ENCODE measurements at regions not wholly inside any gene's neighbourhood (a gene's known extent, or its start where the extent isn't known, plus 50 kb on each side); places are given as distances from the start of the nearest gene placed in this dataset.
"Not testable (repeated sequence)": the region's sequence is repeated elsewhere in the genome, so short reads cannot be mapped to it uniquely, and the experiment has no call there.

DNA sequence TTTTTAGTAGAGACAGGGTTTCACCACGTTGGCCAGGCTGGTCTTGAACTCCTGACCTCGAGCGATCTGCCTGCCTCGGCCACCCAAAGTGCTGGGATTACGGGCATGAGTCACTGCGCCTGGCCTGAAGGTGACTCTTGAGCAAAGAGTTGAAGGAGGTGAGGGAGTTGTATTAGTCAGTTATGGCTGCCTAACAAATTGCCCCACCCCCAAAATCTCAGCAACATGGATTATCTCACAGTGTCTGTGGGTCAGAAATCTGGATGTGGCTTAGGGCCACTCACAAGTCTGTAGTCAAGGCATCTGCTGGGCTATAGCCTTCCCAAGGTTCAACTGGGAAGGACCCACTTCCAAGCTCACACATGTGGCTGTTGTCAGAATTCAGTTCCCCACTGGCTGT is 52.8 kb upstream of the ADGRE5 start:
- DNase-seq: no peak

- DNase-seq: not testable (repeated sequence)
Measured at GRCh38 chr19:14327061-14327460, 54.2 kb upstream of the ADGRE5 start.

GRCh38 chr19:14325863-14326262 is 55.4 kb upstream of the ADGRE5 start:
- no peak for DNase-seq

GRCh38 chr19:14325134-14325533 is 56.1 kb upstream of the ADGRE5 start:
- DNase-seq: no peak

GRCh38 chr19:14322889-14323463 is 58.3 kb upstream of the ADGRE5 start:
- DNase-seq: no peak

DNA sequence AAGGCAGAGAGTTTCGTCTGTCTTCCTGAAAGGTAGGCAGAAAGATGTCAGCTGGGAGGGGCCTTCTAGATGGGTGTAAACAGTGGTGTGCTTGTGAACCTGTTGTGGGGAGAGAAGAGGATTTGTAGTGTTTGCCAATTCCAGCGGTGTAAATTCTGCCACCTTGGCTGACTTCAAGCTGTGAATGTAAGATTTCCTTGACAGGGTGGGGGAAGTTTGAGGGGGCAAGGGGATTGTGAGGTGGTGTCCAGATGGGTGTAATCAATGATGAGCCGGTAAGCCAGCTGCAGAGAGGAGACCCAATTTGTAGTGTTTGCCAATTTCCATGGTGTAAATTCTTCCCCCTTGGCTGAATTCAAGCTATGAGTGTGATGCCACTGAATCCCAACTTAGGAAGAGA is 61.0 kb upstream of the ADGRE5 start:
- no peak for DNase-seq

- not testable (repeated sequence) for DNase-seq
Measured at GRCh38 chr19:14319720-14320119, 61.5 kb upstream of the ADGRE5 start.

DNA sequence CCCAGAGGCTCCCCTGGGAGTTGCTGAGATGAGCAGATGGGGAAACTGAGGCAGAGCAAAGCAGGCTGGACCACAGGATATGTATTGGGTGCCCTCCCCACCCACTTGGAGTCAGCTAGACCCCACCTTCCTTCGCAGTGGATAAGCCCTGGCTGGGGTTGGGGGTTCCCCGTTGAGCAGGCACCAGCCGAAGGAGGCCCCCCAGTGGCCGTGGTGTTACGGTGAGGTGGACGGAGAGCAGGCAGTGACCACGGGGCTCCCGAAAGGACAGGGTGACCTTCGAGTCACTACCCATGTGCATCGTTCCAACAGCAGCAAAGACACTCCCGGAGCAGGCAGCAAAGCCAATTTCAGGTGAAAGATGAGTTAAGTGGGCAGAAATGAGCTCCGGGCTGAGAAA is 62.4 kb upstream of the ADGRE5 start:
- no peak for DNase-seq

DNA sequence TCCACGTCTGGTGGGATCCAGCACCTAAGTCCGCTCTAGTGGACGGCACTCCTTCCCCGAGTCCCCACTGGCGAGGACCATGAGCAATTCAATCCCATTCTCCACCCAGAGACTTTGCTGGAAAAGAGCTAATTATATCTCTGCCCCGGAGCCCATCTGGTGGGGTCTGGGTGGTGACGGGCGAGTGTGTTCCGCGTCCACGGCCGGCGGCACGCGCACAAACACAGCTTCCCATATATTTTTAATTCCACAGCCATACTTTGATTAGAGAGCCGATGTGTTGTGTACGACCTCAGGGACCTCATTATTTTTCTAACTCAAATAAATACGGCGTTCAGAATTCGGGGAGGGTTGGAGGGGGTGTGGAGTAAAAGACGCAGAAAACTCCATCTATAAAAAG is 64.1 kb upstream of the ADGRE5 start:
- no peak for DNase-seq

DNA sequence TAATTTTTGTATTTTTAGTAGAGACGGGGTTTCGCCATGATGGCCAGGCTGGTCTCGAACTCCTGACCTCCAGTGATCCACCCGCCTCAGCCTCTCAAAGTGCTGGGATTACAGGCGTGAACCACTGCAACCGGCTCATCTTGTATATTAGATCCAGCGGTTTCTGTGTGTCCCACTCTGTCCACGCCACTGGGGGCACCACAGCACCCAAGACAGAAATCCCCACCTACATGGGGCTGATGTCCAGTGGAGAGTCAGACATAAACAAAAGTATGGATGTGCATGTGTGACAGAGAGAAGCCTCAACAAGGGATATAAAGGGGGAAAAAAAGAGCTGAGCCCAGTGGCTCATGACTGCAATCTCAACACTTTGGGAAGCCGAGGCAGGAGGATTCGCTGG is 65.8 kb upstream of the ADGRE5 start:
- DNase-seq: no peak

GRCh38 chr19:14310055-14310454 is 71.2 kb upstream of the ADGRE5 start:
- no peak for DNase-seq

DNA sequence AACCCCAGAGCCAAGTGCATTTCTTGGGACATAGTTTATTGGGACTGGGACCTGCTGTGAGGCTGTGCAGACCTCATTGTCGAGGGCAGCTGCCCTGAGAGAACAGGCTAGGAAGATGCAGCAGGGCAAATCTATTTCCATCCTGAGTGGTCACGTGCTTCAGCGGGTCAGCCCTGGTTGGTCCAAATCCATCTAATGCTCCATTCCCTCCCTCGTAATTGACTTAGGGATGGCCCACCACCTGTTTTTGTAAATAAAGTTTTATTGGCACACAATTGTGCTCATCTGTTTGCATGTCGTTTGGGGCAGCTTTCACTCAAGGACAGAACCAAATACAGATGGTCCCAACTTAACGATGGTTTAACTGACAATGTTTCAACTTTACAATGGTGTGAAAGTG is 75.5 kb upstream of the ADGRE5 start:
- DNase-seq: no peak

- DNase-seq: no peak
Measured at GRCh38 chr19:14301150-14301549, 80.1 kb upstream of the ADGRE5 start.

DNA sequence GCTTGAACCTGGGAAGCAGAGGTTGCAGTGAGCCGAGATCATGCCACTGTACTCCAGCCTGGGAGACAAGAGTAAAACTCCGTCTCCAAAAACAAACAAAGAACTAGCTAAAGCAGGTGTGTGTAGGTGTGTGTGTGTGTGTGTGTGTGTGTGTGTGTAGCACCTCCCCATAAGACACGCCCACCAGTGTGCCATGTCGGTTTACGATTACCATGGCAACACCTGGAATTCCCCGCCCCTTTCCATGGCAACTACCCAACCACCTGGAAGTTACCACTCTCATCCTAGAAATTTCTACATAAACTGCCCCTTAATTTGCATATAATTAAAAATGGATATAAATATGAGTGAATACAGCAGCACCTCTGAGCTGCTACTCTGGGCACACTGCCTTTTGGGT is 80.9 kb upstream of the ADGRE5 start:
- DNase-seq: peak; percentile 33

DNA sequence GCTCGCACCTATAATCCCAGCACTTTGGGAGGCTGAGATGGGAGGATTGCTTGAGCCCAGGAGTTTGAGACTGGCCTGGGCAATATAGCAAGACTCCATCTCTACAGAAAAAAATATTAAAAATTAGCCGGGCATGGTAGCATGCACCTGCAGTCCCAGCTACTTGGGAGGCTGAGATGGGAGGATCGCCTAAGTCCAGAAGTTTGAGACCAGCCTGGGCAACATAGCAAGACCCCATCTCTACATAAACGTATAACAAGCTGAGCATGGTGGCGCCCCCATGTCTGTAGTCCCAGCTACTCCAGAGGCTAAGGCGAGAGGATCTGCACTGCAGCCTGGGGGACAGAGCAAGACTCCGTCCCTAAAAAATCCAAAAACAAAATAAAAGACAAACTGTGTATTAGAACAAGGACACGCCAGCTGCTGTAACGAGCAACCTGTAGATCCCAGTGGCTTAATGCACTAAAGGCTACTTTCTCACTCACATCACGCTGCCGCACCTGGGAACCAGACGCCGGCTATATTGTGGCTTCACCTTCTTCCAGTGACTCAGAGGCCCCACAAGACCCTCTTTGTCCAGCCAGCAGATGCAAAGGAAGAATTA is 81.9 kb upstream of the ADGRE5 start:
- not testable (repeated sequence) for DNase-seq

DNA sequence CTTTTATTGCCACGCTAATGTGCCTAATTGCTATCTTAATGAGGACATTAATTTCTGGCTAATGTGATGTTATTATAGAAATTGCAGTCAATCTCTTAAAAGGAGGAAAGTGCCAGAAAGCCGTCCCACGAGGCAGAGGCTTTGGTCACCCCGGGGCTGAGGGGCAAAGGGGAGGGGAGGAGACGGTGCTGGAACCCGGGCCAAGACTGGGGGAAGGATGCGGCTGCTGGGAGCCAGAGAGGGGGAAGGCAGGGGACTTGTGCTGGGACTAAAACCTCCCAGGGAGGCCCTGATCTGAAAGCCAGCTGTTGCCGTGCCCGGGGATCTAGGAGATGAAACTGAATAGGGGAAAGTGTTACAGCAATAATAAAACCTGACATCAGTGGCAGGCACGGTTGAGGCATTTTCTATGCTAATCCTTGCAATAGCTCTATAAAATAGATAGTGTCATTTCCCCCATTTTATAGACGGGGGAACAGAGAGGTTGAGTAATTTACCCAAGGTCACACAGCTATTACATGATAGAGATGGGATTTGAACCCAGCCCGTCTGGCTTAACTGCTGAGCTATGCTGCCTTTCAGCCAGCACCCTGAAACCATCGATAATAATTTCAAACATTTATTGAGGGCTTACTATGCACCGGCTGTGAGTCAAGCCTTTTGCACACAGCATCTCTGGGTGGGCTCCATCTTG is 83.2 kb upstream of the ADGRE5 start:
- DNase-seq: not testable (repeated sequence)

DNA sequence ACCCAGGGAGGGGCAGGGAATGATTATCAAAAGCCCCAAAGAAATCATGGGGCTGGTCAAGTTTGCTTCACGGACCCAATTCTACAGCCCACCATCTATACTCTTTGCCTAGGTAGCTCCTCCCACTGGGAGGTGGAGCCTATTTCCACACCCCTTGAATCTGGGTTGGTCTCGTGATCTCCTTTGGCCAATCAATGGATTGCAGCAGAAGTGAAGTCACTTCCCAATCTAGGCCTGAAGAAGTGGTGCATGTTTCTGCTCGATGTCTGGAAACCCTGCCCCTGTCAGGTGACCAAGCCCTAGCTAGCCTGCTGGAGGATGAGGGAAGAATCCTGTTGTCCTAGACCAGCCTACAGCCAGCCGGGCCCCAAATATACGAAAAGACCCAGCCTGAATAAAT is 86.3 kb upstream of the ADGRE5 start:
- not testable (repeated sequence) for DNase-seq

DNA sequence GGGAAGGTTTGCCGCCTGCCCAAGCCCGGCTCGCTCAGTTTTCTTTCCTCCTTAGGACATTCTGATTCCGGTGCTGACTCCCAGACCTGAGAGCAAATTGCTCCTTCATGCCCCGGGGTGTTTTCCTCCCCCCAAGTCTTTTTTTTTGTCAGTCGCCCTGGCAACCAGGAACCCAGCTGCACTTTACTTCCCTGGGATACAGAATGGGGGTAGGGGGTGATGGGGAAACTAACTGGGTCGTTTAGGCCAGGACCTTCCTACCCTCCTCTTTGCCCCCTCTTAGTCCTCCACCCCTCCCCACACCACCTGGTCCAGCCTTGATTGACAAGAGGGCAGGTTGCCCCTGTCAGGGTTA is 87.5 kb upstream of the ADGRE5 start:
- not testable (repeated sequence) for DNase-seq

DNA sequence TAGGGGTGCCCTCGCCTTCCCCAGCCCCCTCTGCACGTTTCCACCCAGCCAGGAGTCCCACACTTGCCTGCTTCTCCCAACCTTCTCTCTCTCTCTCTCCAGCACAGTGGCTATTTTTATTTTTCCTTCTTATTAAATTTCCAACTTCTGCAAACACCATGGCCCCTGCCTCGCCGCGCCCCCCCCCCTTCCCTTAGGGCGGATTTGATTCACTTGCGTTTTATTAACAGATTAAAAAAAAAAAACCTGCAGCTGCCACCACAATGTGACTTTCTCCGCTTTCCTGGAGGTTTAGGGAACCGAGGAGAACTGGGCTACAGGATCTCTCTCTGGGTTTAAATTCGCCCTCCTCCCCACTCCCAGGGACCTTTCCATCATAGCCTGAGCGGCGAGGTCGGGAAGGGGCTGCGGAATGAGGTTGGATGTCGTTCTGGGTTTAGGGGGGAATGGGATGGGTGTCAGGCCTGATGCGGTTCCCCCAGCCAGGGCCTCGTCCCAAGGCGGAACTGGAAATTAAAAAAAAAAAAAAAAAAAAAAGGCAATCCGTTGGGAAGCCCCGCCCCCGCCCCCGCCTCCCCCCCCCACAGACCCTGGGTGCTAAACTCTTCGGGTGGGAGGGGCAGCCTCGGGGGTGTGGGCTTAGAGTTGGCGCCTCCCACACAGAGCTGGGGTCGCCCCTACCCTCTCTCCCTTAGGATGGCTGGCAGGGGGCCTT is 87.3 kb upstream of the ADGRL1 start:
- DNase-seq: not testable (repeated sequence)

GRCh38 chr19:14289810-14290209 is 83.8 kb upstream of the ADGRL1 start:
- not testable (repeated sequence) for DNase-seq

GRCh38 chr19:14287837-14288236 is 81.9 kb upstream of the ADGRL1 start:
- DNase-seq: not testable (repeated sequence)

GRCh38 chr19:14286594-14286993 is 80.6 kb upstream of the ADGRL1 start:
- not testable (repeated sequence) for DNase-seq

- not testable (repeated sequence) for DNase-seq
Measured at GRCh38 chr19:14285726-14286125, 79.8 kb upstream of the ADGRL1 start.

Data from COR-L47 (cell line).